ENCODE measurements at regions not wholly inside any gene's neighbourhood (a gene's known extent, or its start where the extent isn't known, plus 50 kb on each side); places are given as distances from the start of the nearest gene placed in this dataset.

DNA sequence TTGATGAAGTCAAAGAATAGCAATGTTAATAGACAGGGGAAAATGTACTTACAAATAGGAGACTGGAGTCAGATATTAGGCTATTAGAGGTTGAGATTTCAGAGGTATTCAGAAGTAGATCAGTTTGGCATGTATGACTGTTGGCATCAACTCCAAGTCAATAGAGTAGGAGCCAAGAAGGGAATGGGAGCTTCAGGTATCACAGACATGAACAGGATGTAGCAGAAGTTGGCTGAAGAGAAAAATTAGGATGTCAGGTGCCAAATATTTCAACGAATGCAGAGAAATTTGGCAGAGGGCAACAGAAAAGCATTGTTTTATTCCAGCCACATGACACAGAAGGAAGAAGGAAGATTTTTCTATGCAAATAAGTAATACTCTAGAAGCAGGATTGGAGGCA lies 69.7 kb downstream of the GLYATL1 start:
- TF ChIP-seq, protein P1, sequence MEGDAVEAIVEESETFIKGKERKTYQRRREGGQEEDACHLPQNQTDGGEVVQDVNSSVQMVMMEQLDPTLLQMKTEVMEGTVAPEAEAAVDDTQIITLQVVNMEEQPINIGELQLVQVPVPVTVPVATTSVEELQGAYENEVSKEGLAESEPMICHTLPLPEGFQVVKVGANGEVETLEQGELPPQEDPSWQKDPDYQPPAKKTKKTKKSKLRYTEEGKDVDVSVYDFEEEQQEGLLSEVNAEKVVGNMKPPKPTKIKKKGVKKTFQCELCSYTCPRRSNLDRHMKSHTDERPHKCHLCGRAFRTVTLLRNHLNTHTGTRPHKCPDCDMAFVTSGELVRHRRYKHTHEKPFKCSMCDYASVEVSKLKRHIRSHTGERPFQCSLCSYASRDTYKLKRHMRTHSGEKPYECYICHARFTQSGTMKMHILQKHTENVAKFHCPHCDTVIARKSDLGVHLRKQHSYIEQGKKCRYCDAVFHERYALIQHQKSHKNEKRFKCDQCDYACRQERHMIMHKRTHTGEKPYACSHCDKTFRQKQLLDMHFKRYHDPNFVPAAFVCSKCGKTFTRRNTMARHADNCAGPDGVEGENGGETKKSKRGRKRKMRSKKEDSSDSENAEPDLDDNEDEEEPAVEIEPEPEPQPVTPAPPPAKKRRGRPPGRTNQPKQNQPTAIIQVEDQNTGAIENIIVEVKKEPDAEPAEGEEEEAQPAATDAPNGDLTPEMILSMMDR (IDR thresholded peaks at IDR 0.05; ENCODE audit: extremely low read depth in 1 of 2, insufficient read depth in 1 of 2, low read depth in 1 of 2, low read length in 2 of 2), result no peak
- no peak for TF ChIP-seq JUN (IDR thresholded peaks at IDR 0.05; ENCODE audit: borderline replicate concordance, insufficient read depth, insufficient read length, low read depth)
- TF ChIP-seq POLR2A (IDR thresholded peaks at IDR 0.05; ENCODE audit: low read depth, low read length), result no peak
- TF ChIP-seq MYC (IDR thresholded peaks at IDR 0.05; ENCODE audit: low read depth, low read length), result no peak
- no peak for TF ChIP-seq POLR2AphosphoS5 (IDR thresholded peaks at IDR 0.05; ENCODE audit: insufficient read depth, low read depth, low read length)
- no peak for TF ChIP-seq EZH2 (IDR thresholded peaks at IDR 0.05; ENCODE audit: borderline replicate concordance, low read depth, low read length, severe bottlenecking)
- TF ChIP-seq FOS (IDR thresholded peaks at IDR 0.05; ENCODE audit: borderline replicate concordance, insufficient read depth, low read length), result no peak
- TF ChIP-seq GATA2 (IDR thresholded peaks at IDR 0.05; ENCODE audit: insufficient read depth, insufficient read length, low read depth, low read length), result no peak
- TF ChIP-seq, protein P2, sequence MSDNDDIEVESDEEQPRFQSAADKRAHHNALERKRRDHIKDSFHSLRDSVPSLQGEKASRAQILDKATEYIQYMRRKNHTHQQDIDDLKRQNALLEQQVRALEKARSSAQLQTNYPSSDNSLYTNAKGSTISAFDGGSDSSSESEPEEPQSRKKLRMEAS (IDR thresholded peaks at IDR 0.05; ENCODE audit: insufficient read depth, insufficient read length), result no peak
